SK-N-MC (cell line): ENCODE measurements at regions not wholly inside any gene's neighbourhood (a gene's known extent, or its start where the extent isn't known, plus 50 kb on each side); places are given as distances from the start of the nearest gene placed in this dataset.

Experiments used
- EZH2 ChIP-seq: fragments of 200-600 bp; sonication (generic); IDR thresholded peaks from one replicate; pipeline ENCODE4 v1.6.1; 2017; ENCODE audit warnings: antibody characterized with exemption
- POLR2AphosphoS5 ChIP-seq: IDR thresholded peaks from 2 replicates; pipeline ENCODE4 v1.6.1; 2012; ENCODE audit warnings: mild to moderate bottlenecking, low read depth, low read length, borderline replicate concordance

DNA sequence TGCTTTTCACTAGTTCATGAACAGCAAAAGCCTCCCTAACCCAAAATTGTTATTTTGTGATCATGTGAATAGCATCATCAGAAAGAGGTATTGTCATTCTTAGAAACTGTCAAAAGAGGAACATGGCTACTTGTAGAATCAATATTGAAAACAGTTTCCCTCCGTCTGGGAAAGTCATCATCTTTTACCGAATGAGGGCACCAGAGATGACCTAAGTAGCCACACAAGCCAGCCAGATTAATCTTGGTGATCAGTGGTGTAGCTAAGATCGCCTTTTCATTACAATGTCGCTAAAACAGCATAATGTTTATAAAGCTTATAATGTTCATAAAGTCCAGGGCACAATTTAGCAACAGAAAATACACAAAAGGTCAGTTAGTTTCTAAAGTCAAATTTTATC, 136.1 kb downstream of the SIPA1L2 start:
- TF ChIP-seq POLR2AphosphoS5 = no peak
- TF ChIP-seq EZH2 = no peak
